Fibroblast of lung (primary cell): ENCODE measurements at regions not wholly inside any gene's neighbourhood (a gene's known extent, or its start where the extent isn't known, plus 50 kb on each side); places are given as distances from the start of the nearest gene placed in this dataset.

ENCODE experiments used
- EZH2 ChIP-seq: IDR thresholded peaks from 2 replicates; pipeline ENCODE4 v1.5.1; 2012; ENCODE audit warnings: low read length, control low read depth, mild to moderate bottlenecking; ENCODE audit errors: missing control alignments
- TF ChIP-seq, protein P1 (sequence below), 2 donors: IDR thresholded peaks in 1 of 2; conservative IDR thresholded peaks in 1 of 2; 1 replicate in 1 of 2; 2 replicates in 1 of 2; pipeline ENCODE4 v1.5.1; 2011 to 2012; ENCODE audit warnings: low read length in 2 of 2, control low read depth in 1 of 2, inconsistent platforms in 1 of 2, low read depth in 1 of 2, mild to moderate bottlenecking in 1 of 2

GRCh38 chr12:13437541-13437940 lies 241.0 kb downstream of the EMP1 start:
- TF ChIP-seq, protein P1, sequence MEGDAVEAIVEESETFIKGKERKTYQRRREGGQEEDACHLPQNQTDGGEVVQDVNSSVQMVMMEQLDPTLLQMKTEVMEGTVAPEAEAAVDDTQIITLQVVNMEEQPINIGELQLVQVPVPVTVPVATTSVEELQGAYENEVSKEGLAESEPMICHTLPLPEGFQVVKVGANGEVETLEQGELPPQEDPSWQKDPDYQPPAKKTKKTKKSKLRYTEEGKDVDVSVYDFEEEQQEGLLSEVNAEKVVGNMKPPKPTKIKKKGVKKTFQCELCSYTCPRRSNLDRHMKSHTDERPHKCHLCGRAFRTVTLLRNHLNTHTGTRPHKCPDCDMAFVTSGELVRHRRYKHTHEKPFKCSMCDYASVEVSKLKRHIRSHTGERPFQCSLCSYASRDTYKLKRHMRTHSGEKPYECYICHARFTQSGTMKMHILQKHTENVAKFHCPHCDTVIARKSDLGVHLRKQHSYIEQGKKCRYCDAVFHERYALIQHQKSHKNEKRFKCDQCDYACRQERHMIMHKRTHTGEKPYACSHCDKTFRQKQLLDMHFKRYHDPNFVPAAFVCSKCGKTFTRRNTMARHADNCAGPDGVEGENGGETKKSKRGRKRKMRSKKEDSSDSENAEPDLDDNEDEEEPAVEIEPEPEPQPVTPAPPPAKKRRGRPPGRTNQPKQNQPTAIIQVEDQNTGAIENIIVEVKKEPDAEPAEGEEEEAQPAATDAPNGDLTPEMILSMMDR (conservative IDR thresholded peaks at IDR 0.05 in 1 of 2, IDR thresholded peaks at IDR 0.05 in 1 of 2; ENCODE audit: low read depth in 1 of 2, low read length in 2 of 2): no peak
- no peak for TF ChIP-seq EZH2
